Neural progenitor cell (in vitro differentiated cells): ENCODE measurements at regions not wholly inside any gene's neighbourhood (a gene's known extent, or its start where the extent isn't known, plus 50 kb on each side); places are given as distances from the start of the nearest gene placed in this dataset.
A peak's percentile ranks its signal among the peaks of the same experiment; 100 is the strongest.

Experiments used
- DNase-seq: peaks from one replicate; pipeline ENCODE4 v3.0.0-alpha.2; 2016; ENCODE audit warnings: low spot score
- H2AFZ ChIP-seq: fragments of 200-600 bp; sonication (generic); replicated peaks from 2 replicates; pipeline ENCODE4 v1.6.1; 2016; ENCODE audit warnings: antibody characterized with exemption
- H3F3A ChIP-seq: fragments of 200-600 bp; sonication (generic); 2 replicates; pipeline ENCODE4 v1.6.1; 2016; ENCODE audit warnings: antibody characterized with exemption, low read depth
- H3K27ac ChIP-seq: fragments of 200-600 bp; sonication (generic); 2 replicates; pipeline ENCODE4 v1.5.1; 2016; ENCODE audit warnings: mild to moderate bottlenecking
- H3K27me3 ChIP-seq: fragments of 200-600 bp; sonication (generic); 2 replicates; pipeline ENCODE4 v1.6.1; 2016; ENCODE audit warnings: mild to moderate bottlenecking, moderate library complexity
- H3K36me3 ChIP-seq: fragments of 200-600 bp; sonication (generic); 2 replicates; pipeline ENCODE4 v1.5.1; 2016
- H3K4me1 ChIP-seq: fragments of 200-600 bp; sonication (generic); 2 replicates; pipeline ENCODE4 v1.6.1; 2016; ENCODE audit warnings: mixed run types
- H3K4me2 ChIP-seq: fragments of 200-600 bp; sonication (generic); 2 replicates; pipeline ENCODE4 v1.6.1; 2016
- H3K4me3 ChIP-seq: fragments of 200-600 bp; sonication (generic); 2 replicates; pipeline ENCODE4 v1.5.1; 2016
- H3K79me2 ChIP-seq: fragments of 200-600 bp; sonication (generic); 2 replicates; pipeline ENCODE4 v1.6.1; 2016; ENCODE audit warnings: low read depth
- H3K9ac ChIP-seq: fragments of 200-600 bp; sonication (generic); 2 replicates; pipeline ENCODE4 v1.6.1; 2016
- H3K9me3 ChIP-seq: fragments of 200-600 bp; sonication (generic); 2 replicates; pipeline ENCODE4 v1.5.1; 2016; ENCODE audit warnings: low read depth
- H4K20me1 ChIP-seq: fragments of 200-600 bp; sonication (generic); 2 replicates; pipeline ENCODE4 v1.6.1; 2016; ENCODE audit warnings: low read depth
- H3K27ac Mint-ChIP-seq: 3 replicates; pipeline ENCODE4 v1.8.0; 2021; ENCODE audit warnings: mixed read lengths
- H3K27me3 Mint-ChIP-seq: 2 replicates; pipeline ENCODE4 v1.8.0; 2022; ENCODE audit warnings: low read depth, mild to moderate bottlenecking, inconsistent platforms, moderate library complexity, mixed read lengths; ENCODE audit not compliant: insufficient read depth
- H3K36me3 Mint-ChIP-seq: 3 replicates; pipeline ENCODE4 v1.8.0; 2021; ENCODE audit warnings: mixed read lengths
- H3K4me1 Mint-ChIP-seq: 3 replicates; pipeline ENCODE4 v1.8.0; 2021; ENCODE audit warnings: mixed read lengths
- H3K4me3 Mint-ChIP-seq: 3 replicates; pipeline ENCODE4 v1.8.0; 2021; ENCODE audit warnings: mild to moderate bottlenecking, moderate library complexity, mixed read lengths
- H3K9me3 Mint-ChIP-seq: 3 replicates; pipeline ENCODE4 v1.8.0; 2020; ENCODE audit warnings: mixed read lengths
- EZH2 ChIP-seq: fragments of 200-600 bp; sonication (generic); IDR thresholded peaks from 2 replicates; pipeline ENCODE4 v1.6.1; 2017; ENCODE audit warnings: antibody characterized with exemption, mild to moderate bottlenecking, moderate library complexity
- EZH2phosphoT487 ChIP-seq: fragments of 200-600 bp; sonication (generic); IDR thresholded peaks from 2 replicates; pipeline ENCODE4 v1.6.1; 2017; ENCODE audit warnings: antibody characterized with exemption
- TF ChIP-seq, protein P1 (sequence below): fragments of 200-600 bp; sonication (generic); IDR thresholded peaks from 2 replicates; pipeline ENCODE4 v1.5.1; 2017; ENCODE audit warnings: antibody characterized with exemption, mild to moderate bottlenecking

- H3K9ac ChIP-seq, result no peak overlapping the region
- peaks cover 4% of the 10 kb centered on the region for H3F3A ChIP-seq
- H3K4me2 ChIP-seq, result peak overlapping the region; percentile 21
- no peaks in the 10 kb centered on the region for H3K9me3 ChIP-seq
- no peak overlapping the region for H3K27ac ChIP-seq
- H3K27me3 Mint-ChIP-seq, result peaks cover 13% of the 10 kb centered on the region
- H4K20me1 ChIP-seq, result no peaks in the 10 kb centered on the region
- peaks cover 24% of the 10 kb centered on the region for H3K4me1 Mint-ChIP-seq
- H2AFZ ChIP-seq, result no peak overlapping the region
- no peaks in the 10 kb centered on the region for H3K79me2 ChIP-seq
- TF ChIP-seq EZH2phosphoT487 (no peak), EZH2 (no peak)
- TF ChIP-seq, protein P1, sequence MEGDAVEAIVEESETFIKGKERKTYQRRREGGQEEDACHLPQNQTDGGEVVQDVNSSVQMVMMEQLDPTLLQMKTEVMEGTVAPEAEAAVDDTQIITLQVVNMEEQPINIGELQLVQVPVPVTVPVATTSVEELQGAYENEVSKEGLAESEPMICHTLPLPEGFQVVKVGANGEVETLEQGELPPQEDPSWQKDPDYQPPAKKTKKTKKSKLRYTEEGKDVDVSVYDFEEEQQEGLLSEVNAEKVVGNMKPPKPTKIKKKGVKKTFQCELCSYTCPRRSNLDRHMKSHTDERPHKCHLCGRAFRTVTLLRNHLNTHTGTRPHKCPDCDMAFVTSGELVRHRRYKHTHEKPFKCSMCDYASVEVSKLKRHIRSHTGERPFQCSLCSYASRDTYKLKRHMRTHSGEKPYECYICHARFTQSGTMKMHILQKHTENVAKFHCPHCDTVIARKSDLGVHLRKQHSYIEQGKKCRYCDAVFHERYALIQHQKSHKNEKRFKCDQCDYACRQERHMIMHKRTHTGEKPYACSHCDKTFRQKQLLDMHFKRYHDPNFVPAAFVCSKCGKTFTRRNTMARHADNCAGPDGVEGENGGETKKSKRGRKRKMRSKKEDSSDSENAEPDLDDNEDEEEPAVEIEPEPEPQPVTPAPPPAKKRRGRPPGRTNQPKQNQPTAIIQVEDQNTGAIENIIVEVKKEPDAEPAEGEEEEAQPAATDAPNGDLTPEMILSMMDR, result no peak
- peak overlapping the region; percentile 26 for H3K27ac Mint-ChIP-seq
- H3K36me3 ChIP-seq, result no peaks in the 10 kb centered on the region
- H3K4me3 ChIP-seq, result no peak overlapping the region
- peaks cover 12% of the 10 kb centered on the region for H3K4me1 ChIP-seq
- DNase-seq, result peak; percentile 58
- H3K9me3 Mint-ChIP-seq, result no peaks in the 10 kb centered on the region
- no peaks in the 10 kb centered on the region for H3K36me3 Mint-ChIP-seq
- peak overlapping the region; percentile 65 for H3K4me3 Mint-ChIP-seq
- H3K27me3 ChIP-seq, result no peaks in the 10 kb centered on the region
Measured at GRCh38 chr16:17850581-17851250, 380.0 kb upstream of the XYLT1 start.

DNA sequence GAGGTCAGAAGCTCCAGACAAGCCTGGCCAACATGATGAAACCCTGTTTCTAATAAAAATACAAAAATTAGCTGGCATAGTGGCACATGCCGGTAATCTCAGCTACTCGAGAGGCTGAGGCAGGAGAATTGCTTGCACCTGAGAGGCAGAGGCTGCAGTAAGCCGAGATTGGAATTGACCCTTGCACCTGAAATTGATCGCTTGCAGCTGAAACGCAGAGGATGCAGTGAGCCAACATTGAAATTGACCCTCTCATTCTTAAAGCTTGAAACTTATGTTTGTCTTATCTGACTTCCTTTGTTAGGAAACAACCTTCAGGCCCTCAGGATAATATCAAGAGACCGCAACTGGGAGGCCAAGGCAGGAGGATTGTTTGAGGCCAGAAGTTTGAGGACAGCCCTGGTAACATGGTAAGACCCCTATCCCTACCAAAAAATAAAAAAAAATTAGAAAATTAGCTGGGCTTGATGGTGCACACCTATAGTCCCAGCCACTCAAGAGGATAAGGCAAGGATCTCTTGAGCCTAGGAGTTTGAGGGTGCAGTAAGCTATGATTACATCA, 376.6 kb upstream of the XYLT1 start:
- no peaks in the 10 kb centered on the region for H3K9me3 Mint-ChIP-seq
- no peak for DNase-seq
- no peak overlapping the region for H2AFZ ChIP-seq
- H3K27ac ChIP-seq, result no peak overlapping the region
- peaks cover 12% of the 10 kb centered on the region for H3K4me1 ChIP-seq
- no peaks in the 10 kb centered on the region for H3K36me3 Mint-ChIP-seq
- no peak overlapping the region for H3K4me3 Mint-ChIP-seq
- TF ChIP-seq, protein P1, result no peak
- no peak for TF ChIP-seq EZH2
- no peak for TF ChIP-seq EZH2phosphoT487
- no peaks in the 10 kb centered on the region for H3K27me3 ChIP-seq
- no peak overlapping the region for H3K27ac Mint-ChIP-seq
- H3K36me3 ChIP-seq, result no peaks in the 10 kb centered on the region
- H3K4me3 ChIP-seq, result no peak overlapping the region
- peaks cover 8% of the 10 kb centered on the region for H3K27me3 Mint-ChIP-seq
- H3K9me3 ChIP-seq, result no peaks in the 10 kb centered on the region
- no peaks in the 10 kb centered on the region for H3K79me2 ChIP-seq
- H3K4me1 Mint-ChIP-seq, result peaks cover 21% of the 10 kb centered on the region
- H4K20me1 ChIP-seq, result no peaks in the 10 kb centered on the region
- peaks cover 4% of the 10 kb centered on the region for H3F3A ChIP-seq
- H3K9ac ChIP-seq, result no peak overlapping the region
- no peak overlapping the region for H3K4me2 ChIP-seq

GRCh38 chr16:17846030-17846429, 375.3 kb upstream of the XYLT1 start:
- Histone ChIP-seq H3K36me3 (no peaks in the 10 kb centered on the region), H3F3A (peaks cover 4% of the 10 kb centered on the region), H3K4me3 (no peak overlapping the region), H3K27me3 (no peaks in the 10 kb centered on the region), H3K4me1 (peaks cover 6% of the 10 kb centered on the region), H2AFZ (no peak overlapping the region), H3K9me3 (no peaks in the 10 kb centered on the region), H3K79me2 (no peaks in the 10 kb centered on the region), H4K20me1 (no peaks in the 10 kb centered on the region), H3K4me2 (no peak overlapping the region), H3K27ac (no peak overlapping the region), H3K9ac (no peak overlapping the region)
- Mint-ChIP-seq H3K27ac (no peak overlapping the region), H3K4me1 (peaks cover 11% of the 10 kb centered on the region), H3K27me3 (peaks cover 8% of the 10 kb centered on the region), H3K9me3 (no peaks in the 10 kb centered on the region), H3K4me3 (no peak overlapping the region), H3K36me3 (no peaks in the 10 kb centered on the region)
- no peak for DNase-seq
- TF ChIP-seq, protein P1, result no peak
- no peak for TF ChIP-seq EZH2phosphoT487
- no peak for TF ChIP-seq EZH2
